Embryonic facial prominence (tissue), 1 donor: ENCODE measurements at regions not wholly inside any gene's neighbourhood (a gene's known extent, or its start where the extent isn't known, plus 50 kb on each side); places are given as distances from the start of the nearest gene placed in this dataset.
A peak's percentile ranks its signal among the peaks of the same experiment; 100 is the strongest.

Source experiments
- DNase-seq: peaks from one replicate; pipeline ENCODE4 v3.0.0-alpha.2; 2016; ENCODE audit errors: extremely low spot score

DNA sequence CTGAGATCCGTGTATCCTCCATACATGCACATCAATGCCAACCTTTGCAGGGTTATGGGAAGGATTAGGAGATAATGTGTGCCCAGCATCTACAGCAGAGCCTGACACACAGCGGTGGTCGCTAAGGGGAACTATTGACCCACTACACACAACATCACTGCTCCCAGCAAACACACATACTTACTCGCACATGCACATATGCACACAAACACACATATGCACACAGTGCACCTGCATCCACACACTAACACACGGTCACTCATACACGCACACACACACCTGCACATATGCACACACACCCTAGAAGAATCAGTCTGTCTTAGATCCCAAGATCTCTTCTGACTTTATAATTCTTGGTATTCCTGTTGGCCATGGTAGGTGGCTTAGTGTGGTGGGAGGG lies 118.3 kb downstream of the GYPC start:
- no peak for DNase-seq

DNA sequence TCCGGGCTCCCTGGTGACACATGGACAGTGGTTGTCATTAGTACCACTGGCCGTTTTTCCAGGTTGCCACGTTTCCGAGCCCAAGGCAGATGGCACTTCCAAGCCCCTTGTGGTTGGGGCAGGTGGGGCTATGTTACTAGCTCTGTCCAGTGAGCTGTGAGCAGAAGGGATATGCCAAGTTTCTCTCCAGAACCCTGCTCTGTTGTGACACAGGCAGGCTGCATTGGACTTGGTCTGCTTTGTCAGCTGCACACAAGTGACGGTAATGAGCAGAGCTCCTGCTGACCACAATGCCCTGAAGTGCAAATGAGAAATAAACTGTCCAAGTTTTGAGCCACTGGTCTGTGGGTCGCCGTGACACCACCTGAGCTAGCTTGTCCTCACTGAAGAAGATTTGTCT lies 118.8 kb downstream of the GYPC start:
- no peak for DNase-seq

DNA sequence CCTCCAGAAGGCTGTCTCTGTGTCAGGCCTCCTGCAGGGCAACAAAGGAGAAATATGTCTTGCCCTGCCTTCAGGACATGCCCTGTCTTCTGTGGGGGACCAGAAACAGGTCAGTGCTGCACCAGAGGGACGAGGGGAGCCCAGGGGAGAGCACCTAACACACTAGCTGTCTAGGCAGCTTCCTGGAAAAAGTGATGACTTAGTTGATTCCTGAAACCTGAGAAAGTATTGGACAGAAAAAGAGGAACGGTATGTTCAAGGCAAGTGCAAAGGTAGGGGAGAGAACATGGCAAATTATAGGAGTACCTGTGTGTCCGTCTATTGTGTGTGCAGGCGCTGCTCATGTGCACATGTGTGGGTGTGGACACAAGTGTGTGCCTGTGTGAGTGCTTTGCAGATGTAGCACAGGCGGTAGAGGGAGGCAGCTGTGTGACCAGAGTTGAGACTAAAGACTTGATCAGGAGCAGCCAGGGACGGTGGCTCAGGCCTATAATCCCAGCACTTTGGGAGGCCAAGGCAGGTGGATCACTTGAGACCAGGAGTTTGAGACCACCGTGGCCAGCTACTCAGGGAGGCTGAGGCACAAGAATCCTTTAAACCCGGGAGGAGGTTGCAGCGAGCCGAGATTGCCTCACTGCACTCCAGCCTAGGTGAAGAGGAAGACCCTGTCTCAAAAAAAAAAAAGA lies 119.5 kb downstream of the GYPC start:
- DNase-seq, result no peak

DNA sequence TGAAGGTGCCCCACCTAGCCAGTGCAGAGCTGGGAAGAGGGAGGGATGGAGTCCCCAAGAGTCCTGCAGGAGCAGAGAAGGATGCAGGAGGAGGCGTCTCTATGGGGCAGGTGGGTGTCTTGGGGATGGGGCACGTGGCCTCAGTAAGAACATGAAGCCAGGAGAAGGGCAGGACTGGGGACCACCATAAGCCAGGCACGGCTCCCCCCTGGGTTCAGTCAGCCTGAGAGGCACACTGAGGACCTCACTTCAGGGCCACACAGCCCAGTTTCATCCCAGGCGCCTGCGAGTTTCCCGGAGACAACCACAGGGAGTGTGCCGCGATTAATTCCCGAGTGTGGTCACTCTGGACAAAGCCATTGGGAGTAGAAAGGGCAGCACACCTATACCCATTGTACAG lies 120.3 kb downstream of the GYPC start:
- no peak for DNase-seq

DNA sequence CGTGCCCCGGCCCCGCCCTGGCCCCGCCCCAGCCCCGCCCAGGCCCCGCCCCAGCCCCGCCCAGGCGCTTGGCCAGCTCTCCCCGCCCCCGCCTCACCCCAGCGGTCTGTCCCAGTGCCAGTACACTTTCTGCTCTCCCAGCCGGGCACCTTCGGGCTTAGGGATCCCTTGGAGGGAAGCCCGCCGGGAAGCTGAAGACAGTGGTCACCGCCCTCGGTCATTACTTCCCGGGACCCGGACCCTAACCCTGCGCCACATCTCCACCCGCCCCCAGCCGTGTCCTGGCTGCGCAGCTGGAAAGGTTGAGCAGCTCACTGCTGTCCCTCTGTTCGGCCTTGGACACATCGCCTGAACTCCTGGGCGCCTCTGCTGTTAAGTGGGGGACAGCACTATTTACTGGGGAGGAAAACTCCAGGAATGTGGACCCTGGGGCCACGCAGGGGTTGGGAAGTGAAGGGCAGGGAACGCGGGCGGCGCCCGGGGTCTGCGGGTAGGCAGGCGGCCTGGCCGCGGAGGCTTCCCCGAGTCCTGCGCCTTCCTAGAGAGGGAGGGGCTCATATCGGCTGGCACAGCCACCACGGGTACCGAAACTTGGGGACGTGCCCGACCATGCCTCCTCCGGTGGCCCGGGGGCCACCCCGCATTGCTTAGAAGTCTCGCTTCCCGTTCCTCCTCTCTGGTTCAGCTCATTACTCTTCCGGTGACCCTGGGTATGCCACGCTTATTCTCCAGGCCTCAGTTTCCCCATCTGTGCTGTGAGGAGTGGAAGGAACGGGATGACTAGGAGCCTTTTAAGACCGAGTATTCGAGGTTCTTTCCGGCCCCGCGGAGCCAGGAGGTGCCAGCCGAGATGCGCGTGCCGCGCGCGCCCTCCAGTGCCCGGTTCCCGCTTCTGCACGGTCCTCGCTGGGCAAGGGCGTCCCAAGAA lies 121.0 kb downstream of the GYPC start:
- DNase-seq, result peak; percentile 71

DNA sequence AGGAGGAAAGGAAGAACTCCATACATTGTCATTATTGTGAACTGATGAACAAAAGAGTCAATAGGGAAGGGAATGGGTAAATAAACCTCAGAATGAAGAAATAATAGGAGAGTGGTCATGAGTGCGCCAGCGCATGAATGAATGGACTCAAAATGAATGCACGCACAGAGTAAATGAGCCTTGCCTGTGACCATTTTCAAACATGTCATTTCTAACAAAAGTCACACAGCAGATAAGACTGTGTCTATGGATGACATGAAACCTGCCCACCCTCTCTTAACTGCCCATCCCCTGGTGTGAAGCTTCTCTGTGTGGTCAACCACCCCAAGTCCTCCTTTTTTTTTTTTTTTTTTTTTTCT lies 121.1 kb upstream of the TEX51 start:
- DNase-seq, result no peak

DNA sequence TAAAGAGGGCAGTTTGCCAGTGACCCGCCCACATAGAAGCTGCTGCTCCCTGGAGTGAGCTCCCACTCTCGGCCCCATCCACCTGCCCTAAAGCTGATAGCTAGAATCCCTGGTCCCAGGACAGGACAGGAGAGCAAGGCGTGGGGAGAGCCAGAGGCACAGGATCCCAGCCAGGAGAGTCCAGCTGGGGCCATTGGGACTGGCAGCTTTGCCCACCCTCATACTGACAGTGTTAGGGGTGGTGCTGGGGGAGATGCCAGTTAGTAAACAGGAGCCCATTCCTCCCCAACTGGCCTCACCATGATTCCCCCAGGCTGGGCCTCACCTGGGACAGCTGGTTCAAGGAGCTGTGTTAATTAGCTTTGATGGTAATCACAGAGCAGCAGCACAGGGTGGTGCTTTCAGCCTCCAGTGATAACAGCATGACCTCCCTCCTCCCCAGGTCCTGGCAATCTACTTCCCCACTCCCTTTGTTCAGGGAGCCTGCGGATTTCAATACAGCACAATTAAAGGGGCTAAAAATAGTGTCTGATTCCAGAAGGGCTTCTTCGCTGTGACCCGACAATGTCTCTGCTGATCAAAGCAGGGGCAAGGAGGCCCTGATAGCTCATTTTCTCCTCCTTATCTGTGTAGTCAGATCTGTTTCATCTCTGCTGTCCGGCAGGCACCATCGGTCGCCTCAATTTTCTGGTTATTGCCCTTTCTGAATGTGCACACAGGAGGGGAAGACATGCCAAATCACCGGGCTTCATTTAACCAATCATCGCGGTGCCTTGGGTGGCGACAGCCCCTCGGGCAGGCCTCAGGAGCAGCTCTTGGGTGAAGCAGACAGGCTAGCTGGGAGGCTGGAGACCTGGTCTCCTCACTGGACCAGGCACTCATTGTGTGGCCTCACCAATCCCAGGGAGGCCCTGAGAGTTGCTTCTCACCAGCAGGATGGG lies 119.9 kb upstream of the TEX51 start:
- no peak for DNase-seq

DNA sequence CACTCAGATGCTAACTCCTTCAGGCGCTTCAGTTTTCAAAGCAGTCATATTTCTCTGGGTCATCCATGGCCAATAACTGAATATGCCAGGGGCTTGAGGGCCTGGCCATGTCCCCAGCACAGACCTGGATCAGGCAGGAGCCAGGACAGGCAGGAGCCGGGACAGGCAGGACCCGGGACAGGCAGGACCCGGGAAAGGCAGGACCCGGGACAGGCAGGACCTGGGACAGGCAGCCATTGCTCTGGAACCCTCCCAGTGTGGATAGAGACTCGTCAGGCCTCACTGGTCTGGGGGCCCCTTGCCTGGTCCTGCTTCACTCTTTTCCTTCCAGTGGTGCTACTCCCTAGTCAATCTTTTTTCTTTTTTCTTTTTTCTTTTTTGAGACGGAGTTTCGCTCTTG lies 117.5 kb upstream of the TEX51 start:
- no peak for DNase-seq

DNA sequence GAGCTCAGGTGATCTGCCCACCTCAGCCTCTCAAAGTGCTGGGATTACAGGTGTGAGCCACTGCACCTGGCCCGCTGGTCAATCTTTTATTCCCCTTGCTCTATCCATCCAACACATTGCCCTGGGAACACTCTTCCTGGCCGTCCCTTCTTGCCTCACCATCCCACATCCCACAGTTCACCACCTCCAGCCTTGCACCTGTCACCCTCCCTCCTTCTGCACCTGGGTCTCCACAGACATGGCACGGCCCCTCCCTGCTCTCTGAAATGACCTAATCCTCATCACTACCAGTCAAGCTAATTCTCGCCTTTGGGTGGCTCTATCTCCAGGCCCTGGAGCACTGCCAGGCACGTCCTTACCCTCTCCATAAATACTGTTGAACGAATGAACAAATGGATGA lies 116.9 kb upstream of the TEX51 start:
- no peak for DNase-seq

DNA sequence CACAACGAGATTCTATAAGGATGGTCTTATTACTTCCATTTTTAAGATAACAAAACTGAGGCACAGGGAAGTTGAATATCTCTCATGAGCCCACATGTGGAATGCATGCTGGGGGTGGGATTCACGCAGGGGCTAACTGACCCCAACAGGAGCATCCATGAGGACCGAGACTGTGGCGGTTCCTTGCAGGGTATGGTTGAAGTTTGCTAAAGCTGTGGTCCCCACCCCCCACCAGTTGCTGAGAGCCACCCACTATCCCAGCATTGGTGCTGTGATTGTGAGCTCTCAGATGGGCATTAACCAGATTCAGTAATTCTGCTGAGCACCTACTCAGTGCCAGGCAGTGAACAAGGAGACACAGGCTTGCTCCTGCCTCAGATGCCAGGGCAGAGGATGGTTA lies 116.0 kb upstream of the TEX51 start:
- no peak for DNase-seq

DNA sequence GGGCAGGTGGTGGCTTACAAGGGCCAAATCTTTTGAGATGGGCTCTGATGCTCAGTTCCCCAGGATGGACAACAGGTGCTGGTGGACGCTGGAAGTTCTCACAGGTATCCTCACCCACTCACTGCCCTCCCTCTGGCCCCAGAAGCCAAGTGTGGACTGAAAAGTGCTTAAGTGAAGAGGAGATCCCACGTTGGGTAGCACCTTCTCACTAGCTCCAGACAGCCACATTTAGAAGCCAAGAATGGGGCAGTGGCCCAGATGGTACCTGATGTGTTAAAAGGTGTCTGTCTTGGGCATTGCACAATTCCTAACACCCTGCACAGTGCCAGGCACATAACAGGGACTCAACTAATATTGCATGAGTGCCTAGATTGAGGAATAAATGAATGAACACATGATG lies 115.3 kb upstream of the TEX51 start:
- no peak for DNase-seq

DNA sequence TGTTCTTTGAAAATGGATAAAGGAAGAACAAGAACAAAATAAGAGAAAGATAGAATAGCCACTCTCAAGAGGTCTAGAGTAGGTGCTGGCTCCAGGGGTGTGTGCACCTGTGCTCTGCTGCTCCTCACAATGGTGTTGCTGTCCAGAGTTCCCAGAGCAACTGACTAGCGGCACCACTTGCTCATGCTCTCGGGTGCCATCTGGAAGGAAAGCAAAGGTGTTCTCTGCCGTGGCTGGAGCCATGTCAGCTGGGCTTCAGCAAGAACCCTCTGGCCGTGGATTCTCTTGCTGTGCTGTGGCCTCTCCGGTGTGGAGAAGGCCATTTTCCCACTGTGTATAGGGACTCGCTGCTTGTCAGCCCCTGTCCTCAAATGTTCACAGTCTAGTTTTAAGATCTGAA lies 114.6 kb upstream of the TEX51 start:
- no peak for DNase-seq

DNA sequence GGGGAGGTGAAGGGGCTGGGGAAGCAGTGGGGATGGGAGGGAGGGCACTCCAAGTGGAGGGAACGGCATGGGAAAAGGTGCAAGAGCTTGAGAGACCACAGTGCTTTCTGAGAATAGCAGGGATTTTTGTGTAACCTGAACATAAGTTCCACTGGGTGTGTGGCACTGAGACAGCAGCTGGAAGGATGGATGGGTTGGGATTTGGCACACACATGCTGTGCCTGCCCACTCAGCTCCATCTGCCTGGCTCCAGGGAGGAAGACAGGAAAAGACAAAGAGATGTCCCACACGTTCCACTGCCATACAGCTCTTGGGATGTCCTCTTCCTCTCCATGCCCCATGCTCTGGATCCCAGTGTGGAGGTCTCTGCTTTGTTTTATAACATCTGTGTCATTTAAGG lies 114.1 kb upstream of the TEX51 start:
- DNase-seq, result no peak

DNA sequence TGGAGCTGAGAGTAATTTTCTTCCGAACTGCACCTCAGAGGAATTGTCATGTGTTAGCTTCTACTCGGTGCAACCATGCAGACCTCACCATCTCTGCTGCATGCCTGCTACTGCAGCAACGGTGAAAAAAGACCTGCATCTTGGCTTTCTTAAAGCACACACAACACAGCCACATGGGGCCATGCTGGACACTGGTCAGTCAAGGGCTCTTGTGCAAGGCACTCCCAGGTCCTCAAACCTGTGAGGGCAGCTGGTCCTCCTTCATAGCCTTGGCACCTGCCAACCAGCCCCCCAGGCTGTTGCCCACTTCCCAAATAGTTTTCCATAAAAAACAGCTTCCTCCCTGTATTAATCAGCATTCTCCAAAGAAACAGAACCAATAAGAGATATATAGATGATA lies 113.5 kb upstream of the TEX51 start:
- DNase-seq, result no peak

DNA sequence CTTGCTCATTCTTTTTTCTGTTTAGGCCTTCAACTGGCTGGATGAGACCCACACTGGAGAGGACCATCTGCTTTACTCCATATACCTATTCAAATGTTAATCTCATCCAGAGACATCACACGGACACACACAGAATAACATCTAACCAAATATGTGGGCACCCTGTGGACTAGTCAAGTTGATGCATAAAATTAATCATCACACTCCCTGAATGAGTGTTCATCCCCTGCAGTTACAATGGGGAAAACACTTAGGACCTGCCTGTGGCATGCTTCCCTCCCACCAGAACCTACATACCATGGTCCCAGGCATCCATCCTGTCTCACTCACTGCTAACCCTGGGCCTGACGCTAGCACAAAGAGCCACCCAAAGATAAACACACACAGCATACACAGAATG lies 112.8 kb upstream of the TEX51 start:
- DNase-seq, result no peak

DNA sequence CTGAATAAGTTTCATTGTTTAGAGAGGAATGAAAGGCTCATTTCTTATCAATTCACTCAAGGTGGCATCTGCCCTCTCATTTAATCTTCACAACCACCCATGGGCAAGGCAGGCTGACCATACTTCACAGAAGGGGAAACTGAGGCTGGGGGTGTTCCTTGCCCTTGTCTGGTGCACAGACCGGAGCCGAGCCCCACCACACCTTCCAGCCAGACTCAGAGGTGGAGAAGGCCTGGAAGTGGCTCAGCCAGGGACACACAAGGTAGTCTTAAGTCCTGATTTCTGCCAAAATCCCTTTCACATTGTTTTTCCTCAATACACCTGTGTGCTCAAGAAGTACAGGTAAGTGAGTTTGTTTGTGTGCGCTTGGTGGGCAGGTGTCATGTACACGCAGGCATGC lies 111.9 kb upstream of the TEX51 start:
- no peak for DNase-seq

DNA sequence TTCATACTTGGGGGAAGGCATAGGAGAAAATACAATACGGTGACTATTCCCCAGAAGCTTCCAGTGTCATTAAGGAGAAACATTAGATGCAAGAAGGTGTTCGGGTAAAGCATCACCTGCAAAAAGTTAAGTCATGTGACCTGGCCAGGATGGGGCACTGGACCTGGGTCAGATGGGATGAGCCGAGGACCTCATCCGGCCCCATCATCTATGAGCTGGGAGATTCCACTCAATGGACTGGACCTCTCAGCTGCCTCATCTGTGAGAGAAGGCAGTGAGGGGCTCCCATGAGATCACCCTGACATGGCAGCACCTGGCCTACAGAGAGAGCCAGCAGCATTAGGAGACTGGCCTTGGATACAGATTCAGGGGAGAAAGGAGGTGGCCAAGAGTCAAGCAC lies 111.4 kb upstream of the TEX51 start:
- DNase-seq, result no peak

DNA sequence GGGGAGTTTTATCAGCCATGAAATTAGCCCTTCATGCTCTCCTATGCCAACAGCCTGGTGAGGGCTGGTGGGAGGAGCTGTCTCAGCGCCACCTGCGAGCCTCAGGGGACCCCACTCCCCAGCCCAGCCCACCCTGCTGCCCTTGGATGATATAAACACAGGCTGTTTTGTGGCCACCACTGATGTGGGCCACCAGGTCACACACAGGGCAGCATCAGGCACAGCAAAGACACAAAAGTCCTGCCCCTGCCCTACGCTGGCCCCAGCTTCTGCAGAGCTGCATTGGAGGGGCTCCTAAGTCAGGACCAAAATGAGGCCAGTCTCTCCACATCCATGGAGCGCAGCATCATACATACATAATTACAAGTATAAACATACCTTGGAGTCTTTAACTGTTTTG lies 110.6 kb upstream of the TEX51 start:
- DNase-seq, result no peak

DNA sequence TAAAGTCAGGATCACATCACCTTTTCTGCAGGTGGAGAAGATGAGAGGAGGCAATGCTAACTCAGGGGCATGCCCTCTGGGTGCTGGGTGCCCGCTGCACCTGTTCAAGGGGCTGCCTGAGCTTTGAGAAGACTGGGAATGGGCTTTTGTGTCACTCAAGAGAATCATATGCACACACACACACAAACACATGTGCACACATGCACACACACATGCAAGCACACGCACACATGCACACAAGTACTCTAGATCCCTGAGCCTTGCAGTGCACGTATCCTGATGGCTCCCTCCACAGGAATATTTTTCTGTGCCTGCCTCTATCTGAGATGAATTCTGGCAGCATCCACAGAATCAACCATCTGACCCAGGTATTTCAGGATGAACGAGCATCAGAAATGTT lies 110.0 kb upstream of the TEX51 start:
- DNase-seq, result no peak

DNA sequence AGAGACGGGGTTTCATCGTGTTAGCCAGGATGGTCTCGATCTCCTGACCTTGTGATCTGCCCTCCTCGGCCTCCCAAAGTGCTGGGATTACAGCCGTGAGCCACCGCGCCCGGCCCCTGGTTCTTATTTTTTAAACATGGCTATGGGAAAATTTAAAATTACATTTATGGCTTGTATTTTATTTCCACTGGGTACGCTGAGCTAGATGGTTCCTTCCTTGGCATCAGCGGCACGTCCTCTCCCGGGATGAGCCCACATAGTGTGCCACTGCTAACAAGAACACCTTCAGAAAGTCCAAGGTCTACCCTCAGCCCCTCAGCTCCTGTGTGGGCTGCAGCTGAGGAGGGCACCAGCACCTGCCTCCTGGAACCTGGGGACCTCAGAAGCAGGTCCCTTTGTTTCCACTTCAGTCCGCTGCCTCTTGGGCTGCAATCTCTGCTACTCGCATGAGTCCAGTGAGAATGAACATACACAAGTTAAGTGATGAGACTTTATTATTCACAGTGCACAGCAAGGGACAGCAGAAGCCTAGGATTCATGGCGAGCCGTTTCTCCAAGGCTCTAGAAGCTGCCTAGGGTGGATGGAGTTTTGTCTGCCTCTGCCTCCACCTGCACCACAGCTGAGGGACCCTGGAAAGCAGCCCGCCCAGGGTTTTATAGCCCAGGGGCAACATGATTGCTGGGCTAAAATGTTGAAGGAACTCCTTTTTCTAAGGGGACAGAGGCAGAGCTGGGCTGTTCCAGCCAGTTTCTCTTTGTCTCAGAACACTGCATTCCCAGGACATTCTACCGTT lies 107.5 kb upstream of the TEX51 start:
- no peak for DNase-seq

DNA sequence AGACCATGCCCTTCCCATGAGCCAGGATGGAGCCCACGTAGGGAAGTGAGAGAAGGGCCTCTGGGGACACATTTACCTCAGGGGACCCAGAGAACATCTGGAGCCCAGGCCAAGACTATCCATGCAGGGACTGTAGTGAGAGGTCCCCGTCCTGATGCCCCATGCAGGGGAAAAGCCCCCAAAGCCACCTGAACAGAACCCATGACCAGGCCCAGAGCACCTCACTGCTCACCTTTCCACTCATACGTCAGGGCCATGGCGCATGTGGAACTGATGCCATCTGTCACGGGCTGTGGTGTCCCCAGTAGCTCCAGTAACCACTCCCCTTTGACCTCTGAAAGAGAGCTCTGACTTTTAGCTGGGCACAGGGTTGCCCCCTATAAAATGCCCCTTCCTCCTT lies 106.5 kb upstream of the TEX51 start:
- no peak for DNase-seq

DNA sequence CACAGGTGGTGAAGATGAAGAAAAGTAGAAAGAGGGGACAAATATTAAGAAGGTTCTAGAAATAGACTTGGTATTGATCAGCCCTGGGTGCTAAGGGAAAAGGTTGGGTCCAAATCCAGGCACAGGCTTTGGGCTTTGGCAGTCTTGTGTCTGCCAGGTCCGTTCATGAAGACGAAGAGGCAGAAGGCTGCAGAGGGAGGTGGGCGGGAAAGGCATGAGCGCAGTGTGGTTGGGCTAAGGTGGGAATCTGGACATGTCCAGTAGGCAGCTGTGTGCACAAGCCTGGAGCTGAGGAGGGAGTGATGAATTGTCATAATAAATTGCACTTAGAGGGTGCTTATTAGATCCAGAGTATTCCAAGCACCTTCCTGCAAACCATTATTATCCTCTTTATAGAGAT lies 105.7 kb upstream of the TEX51 start:
- DNase-seq, result no peak
